ENCODE measurements at regions not wholly inside any gene's neighbourhood (a gene's known extent, or its start where the extent isn't known, plus 50 kb on each side); places are given as distances from the start of the nearest gene placed in this dataset.

DNA sequence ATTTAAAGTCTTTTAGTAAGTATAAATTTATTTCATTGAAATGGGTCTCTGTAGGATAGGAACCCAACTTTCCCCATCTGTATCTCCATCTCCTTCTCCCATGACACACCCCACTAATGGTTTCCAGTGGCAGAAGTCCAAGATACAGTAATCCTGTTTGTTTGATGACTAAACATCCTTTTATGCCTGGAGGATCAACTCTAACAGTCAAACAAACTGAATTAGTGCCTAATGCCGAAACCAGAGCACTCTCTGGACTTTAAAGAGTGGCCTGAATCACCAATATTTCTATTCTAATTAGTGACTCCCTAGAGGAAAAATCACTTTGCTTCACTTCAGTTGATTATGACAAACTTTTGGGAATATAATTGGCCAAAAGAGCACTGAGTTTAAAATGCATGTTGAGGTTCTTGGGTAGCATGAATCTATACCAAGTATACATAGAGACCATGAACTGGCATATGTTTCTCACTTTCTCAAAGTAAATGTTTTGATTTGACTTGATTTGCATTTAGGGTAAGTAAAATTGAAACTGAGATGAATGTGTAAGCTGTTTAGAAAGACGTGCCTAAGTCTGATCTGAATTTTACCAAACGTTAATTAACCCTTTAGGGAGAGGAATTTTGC lies 776.4 kb upstream of the NRSN1 start:
- TF ChIP-seq POLR2AphosphoS5 (IDR thresholded peaks at IDR 0.05) (no peak), POLR2A (IDR thresholded peaks at IDR 0.05; ENCODE audit: low read depth) (no peak), EP300 (IDR thresholded peaks at IDR 0.05) (no peak)
- TF ChIP-seq, protein P1, sequence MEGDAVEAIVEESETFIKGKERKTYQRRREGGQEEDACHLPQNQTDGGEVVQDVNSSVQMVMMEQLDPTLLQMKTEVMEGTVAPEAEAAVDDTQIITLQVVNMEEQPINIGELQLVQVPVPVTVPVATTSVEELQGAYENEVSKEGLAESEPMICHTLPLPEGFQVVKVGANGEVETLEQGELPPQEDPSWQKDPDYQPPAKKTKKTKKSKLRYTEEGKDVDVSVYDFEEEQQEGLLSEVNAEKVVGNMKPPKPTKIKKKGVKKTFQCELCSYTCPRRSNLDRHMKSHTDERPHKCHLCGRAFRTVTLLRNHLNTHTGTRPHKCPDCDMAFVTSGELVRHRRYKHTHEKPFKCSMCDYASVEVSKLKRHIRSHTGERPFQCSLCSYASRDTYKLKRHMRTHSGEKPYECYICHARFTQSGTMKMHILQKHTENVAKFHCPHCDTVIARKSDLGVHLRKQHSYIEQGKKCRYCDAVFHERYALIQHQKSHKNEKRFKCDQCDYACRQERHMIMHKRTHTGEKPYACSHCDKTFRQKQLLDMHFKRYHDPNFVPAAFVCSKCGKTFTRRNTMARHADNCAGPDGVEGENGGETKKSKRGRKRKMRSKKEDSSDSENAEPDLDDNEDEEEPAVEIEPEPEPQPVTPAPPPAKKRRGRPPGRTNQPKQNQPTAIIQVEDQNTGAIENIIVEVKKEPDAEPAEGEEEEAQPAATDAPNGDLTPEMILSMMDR (IDR thresholded peaks at IDR 0.05): no peak

Data from esophagus muscularis mucosa (tissue), 4 donors.